PC-9 (cell line): ENCODE measurements at regions not wholly inside any gene's neighbourhood (a gene's known extent, or its start where the extent isn't known, plus 50 kb on each side); places are given as distances from the start of the nearest gene placed in this dataset.

Experiments
- CTCF ChIP-seq: fragments of 200-600 bp; sonication (generic); conservative IDR thresholded peaks from 2 replicates; pipeline ENCODE4 v1.6.1; 2017; ENCODE audit warnings: mixed run types, antibody characterized with exemption, mild to moderate bottlenecking, moderate library complexity
- EZH2 ChIP-seq: fragments of 200-600 bp; sonication (generic); IDR thresholded peaks from 2 replicates; pipeline ENCODE4 v1.8.0; 2017; ENCODE audit warnings: antibody characterized with exemption, low read depth

- no peak for TF ChIP-seq CTCF
- TF ChIP-seq EZH2, result no peak
These were observed 240.1 kb upstream of the CBLB start for GRCh38 chr3:106108925-106109324.
